ENCODE measurements at regions not wholly inside any gene's neighbourhood (a gene's known extent, or its start where the extent isn't known, plus 50 kb on each side); places are given as distances from the start of the nearest gene placed in this dataset.

- TF ChIP-seq CTCF (IDR thresholded peaks at IDR 0.05) (no peak), EP300 (IDR thresholded peaks at IDR 0.05) (no peak), POLR2A (IDR thresholded peaks at IDR 0.05; ENCODE audit: low read depth) (no peak)
These were observed 97.3 kb downstream of the NKX6-1 start for GRCh38 chr4:84401701-84402306.
